ENCODE measurements at regions not wholly inside any gene's neighbourhood (a gene's known extent, or its start where the extent isn't known, plus 50 kb on each side); places are given as distances from the start of the nearest gene placed in this dataset.
"Not testable (repeated sequence)": the region's sequence is repeated elsewhere in the genome, so short reads cannot be mapped to it uniquely, and the experiment has no call there.

- no peak for DNase-seq
- in situ Hi-C loops (cut with HindIII; ENCODE audit: low pct_ligation_motif_present, low pct_unique_long_range_greater_than_20kb, low sequenced_read_pairs) = no loop called here
Observed at GRCh38 chr13:110978390-110978789, 63.5 kb upstream of the ANKRD10 start.

- no peak for DNase-seq
- in situ Hi-C loops (cut with HindIII; ENCODE audit: low pct_ligation_motif_present, low pct_unique_long_range_greater_than_20kb, low sequenced_read_pairs) = no loop called here
Observed at GRCh38 chr13:110976785-110977184, 61.9 kb upstream of the ANKRD10 start.

DNA sequence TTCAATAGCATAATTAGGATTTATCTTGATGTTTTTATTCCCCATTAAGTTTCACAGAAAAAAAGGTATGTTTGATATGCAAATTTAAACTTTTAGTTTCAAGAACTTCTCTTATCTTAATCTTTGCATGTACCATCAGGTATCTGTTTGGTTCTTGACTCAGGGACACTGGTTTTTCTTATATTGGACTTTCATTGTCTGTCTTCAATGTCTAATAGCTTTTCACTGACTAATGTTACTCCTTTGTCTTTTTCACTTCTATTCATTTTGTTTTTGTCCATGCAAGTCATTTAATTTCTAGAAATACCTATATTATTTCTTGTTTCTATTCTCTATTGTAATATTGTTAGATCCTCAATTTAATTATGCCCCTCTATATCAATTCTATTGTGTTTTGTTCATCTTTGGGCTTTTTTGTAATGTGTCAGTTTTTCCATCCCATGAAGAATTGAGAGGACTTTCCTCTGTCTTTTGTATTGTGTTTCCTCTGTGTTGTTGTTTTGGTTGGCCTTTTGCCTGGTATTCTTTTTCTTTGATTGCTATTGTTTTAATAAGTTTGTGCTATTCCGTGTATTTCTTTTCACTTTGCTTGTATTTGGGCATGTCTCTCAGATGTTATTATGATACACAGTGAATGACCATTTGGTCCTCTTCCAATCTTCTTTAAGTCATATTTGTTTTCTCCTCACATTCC, 58.3 kb upstream of the ANKRD10 start:
- DNase-seq = no peak
- in situ Hi-C loops (cut with HindIII; ENCODE audit: low pct_ligation_motif_present, low pct_unique_long_range_greater_than_20kb, low sequenced_read_pairs) = no loop called here

DNA sequence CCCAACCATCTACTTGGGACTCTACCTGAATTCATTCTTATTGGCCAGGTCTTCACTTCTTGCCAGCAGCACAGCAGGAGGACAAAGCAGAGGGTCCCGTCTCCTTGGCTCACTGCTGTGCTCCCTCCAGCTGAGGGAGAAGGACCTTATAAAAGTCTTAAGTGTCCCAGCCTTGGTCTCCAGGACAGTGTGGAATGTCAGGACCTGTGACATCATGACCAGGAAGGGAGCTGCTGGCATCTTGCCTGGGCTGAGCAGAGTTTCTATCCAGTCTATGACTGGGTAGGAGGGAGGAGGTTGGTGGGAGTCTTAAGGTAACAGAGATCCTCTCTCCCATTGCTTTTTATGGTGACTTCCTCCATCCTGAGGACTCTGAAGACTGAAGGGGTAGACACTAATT, 56.6 kb upstream of the ANKRD10 start:
- no peak for DNase-seq
- in situ Hi-C loops (cut with HindIII; ENCODE audit: low pct_ligation_motif_present, low pct_unique_long_range_greater_than_20kb, low sequenced_read_pairs) = no loop called here

DNA sequence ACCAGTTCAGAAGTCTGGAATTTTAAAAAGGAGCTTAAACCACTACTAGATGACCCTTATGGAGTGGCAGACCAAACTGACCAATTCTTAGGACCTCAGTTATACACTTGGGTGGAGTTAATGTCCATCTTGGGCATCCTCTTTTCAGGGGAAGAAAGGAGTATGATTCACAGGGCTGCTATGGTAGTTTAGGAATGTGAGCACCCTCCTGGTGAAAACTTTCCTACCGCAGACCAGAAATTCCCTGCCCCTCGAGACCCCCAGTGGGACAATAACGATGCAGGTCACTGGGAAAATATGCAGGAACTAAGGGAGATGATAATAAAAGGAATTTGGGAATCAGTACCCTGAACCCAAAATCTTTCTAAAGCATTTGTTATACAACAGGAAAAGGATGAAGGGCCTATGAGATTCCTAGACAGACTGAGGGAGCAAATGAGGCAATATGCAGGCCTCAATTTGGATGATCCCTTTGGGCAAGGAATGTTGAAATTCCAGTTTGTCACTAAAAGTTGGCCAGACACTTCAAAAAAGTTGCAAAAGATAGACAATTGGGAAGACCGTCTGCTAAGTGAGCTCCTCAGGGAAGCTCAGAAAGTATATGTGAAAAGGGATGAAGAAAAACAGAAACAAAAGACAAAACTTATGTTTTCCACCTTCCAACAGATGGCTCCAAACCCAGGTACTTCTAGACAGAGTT, 52.4 kb upstream of the ANKRD10 start:
- DNase-seq; in situ Hi-C loops (cut with HindIII; ENCODE audit: low pct_ligation_motif_present, low pct_unique_long_range_greater_than_20kb, low sequenced_read_pairs): not testable (repeated sequence)

DNA sequence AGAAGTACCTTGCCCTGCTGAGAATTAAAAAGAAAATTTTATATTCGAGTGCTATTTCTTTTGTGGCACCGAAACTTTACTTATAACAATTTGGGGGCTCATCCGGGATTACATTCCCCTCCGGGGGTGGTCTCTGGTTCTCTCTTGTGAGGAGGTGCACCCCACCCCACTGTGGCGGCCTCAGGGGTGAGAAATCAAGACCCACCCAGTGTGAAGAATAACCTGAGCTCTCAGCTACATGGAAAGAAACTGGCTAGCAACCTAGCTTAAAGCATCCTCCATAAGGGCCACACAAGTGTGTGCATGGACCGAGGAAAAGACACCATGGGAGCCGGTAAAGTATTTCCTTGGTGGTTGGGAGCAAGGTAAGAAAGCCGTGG, 50.9 kb upstream of the ANKRD10 start:
- no peak for DNase-seq
- in situ Hi-C loops (cut with HindIII; ENCODE audit: low pct_ligation_motif_present, low pct_unique_long_range_greater_than_20kb, low sequenced_read_pairs) = no loop called here

GRCh38 chr13:110965038-110965754, 50.3 kb upstream of the ANKRD10 start:
- in situ Hi-C loops (cut with HindIII; ENCODE audit: low pct_ligation_motif_present, low pct_unique_long_range_greater_than_20kb, low sequenced_read_pairs) = no loop called here
- DNase-seq = peak; percentile 42
